Caco-2 (cell line): ENCODE measurements at regions not wholly inside any gene's neighbourhood (a gene's known extent, or its start where the extent isn't known, plus 50 kb on each side); places are given as distances from the start of the nearest gene placed in this dataset.

Source experiments
- BruUV-seq: library from RNA; stranded (reverse); fragments of 400-500 nt; replicated peaks from 2 replicates; lab custom pipeline; 2021; lab: Mats Ljungman, UMichigan
- CTCF ChIA-PET: fragments of 300-600 bp; sonication (Branson Sonifier 250); formaldehyde crosslinking; loops from one replicate; lab custom pipeline; 2022; ENCODE audit warnings: antibody characterized with exemption; lab: Charles Lee
- POLR2A ChIA-PET: fragments of 300-600 bp; sonication (Branson Sonifier 250); formaldehyde crosslinking; loops from one replicate; lab custom pipeline; 2022; ENCODE audit warnings: antibody characterized with exemption; lab: Charles Lee
- DNase-seq, 2 experiments: peaks; one replicate each; pipeline versions ENCODE4 v3.0.0 to v3.0.0-alpha.2; 2020 to 2022
- H3K27me3 ChIP-seq: replicated peaks from 2 replicates; pipeline ENCODE4 v1.6.0; 2011; ENCODE audit warnings: low read length; ENCODE audit not compliant: control insufficient read depth, insufficient read depth
- H3K36me3 ChIP-seq: 2 replicates; pipeline ENCODE4 v1.5.1; 2011; ENCODE audit warnings: low read length; ENCODE audit not compliant: control insufficient read depth, insufficient read depth
- H3K4me1 ChIP-seq: fragments of 250-450 bp; sonication (Bioruptor Pico); 2 replicates; pipeline ENCODE4 v1.5.1; 2020; ENCODE audit warnings: mild to moderate bottlenecking
- H3K4me3 ChIP-seq: 2 replicates; pipeline ENCODE4 v1.5.1; 2011; ENCODE audit warnings: low read depth, mild to moderate bottlenecking, control low read depth, low read length
- H3K9me3 ChIP-seq: fragments of 250-450 bp; sonication (Bioruptor Pico); 2 replicates; pipeline ENCODE4 v1.5.1; 2020; ENCODE audit warnings: mild to moderate bottlenecking, moderate library complexity
- H3K27ac Mint-ChIP-seq: one replicate; pipeline ENCODE4 v1.8.0; 2022; ENCODE audit warnings: mixed read lengths; ENCODE audit not compliant: unreplicated experiment
- H3K27me3 Mint-ChIP-seq: one replicate; pipeline ENCODE4 v1.8.0; 2022; ENCODE audit warnings: mixed read lengths; ENCODE audit not compliant: insufficient read depth, unreplicated experiment
- H3K36me3 Mint-ChIP-seq: one replicate; pipeline ENCODE4 v1.8.0; 2022; ENCODE audit warnings: mild to moderate bottlenecking, mixed read lengths; ENCODE audit not compliant: insufficient read depth, unreplicated experiment
- H3K4me1 Mint-ChIP-seq: one replicate; pipeline ENCODE4 v1.8.0; 2022; ENCODE audit warnings: low read depth, mixed read lengths; ENCODE audit not compliant: unreplicated experiment
- H3K4me3 Mint-ChIP-seq: one replicate; pipeline ENCODE4 v1.8.0; 2022; ENCODE audit warnings: mild to moderate bottlenecking, moderate library complexity, mixed read lengths; ENCODE audit not compliant: unreplicated experiment
- H3K9me3 Mint-ChIP-seq: one replicate; pipeline ENCODE4 v1.8.0; 2022; ENCODE audit warnings: mixed read lengths; ENCODE audit not compliant: unreplicated experiment
- intact Hi-C: fragments of 100-400 bp; cut with micrococcal nuclease; formaldehyde crosslinking; loops from one replicate; pipeline ENCODE4 v1.10.0; 2022; ENCODE audit not compliant: unreplicated experiment
- TF ChIP-seq, protein P1 (sequence below), 2 experiments: fragments of 200-600 bp in 1 of 2; IDR thresholded peaks; 1 replicate in 1 of 2; 2 replicates in 1 of 2; pipeline versions ENCODE4 v1.5.1 to v1.8.0; 2011 to 2022; ENCODE audit warnings: antibody characterized with exemption in 1 of 2, control low read depth in 1 of 2, inconsistent platforms in 1 of 2, low read depth in 1 of 2, low read length in 1 of 2, mild to moderate bottlenecking in 1 of 2, moderate library complexity in 1 of 2; ENCODE audit not compliant: insufficient read depth in 1 of 2, severe bottlenecking in 1 of 2, unreplicated experiment in 1 of 2

DNA sequence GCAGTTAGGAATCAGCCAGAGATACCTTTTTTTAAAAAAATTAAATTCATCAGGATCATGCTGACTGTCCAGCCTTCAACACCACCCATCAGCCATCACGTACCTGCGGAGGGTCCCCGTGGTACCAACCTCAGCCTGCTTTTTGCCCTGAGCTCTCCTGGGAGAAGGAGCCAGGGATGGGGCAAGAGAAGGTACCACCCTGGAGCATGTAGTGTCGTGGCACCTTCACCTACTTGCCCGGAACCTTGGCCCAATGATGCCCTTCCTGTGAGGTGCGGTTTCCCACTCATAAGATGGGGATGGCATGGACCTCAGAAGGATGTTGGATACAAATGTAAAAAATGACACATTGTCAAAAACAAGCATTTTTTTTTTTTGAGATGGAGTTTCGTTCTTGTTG is 88.4 kb upstream of the C1orf174 start:
- H3K36me3 ChIP-seq, result no peaks in the 10 kb centered on the region

GRCh38 chr1:3989465-3989864 is 89.4 kb upstream of the C1orf174 start:
- no peak for DNase-seq
- Mint-ChIP-seq H3K27me3 (peaks cover 4% of the 10 kb centered on the region), H3K36me3 (peaks cover 6% of the 10 kb centered on the region), H3K27ac (no peak overlapping the region), H3K4me1 (no peaks in the 10 kb centered on the region), H3K9me3 (no peaks in the 10 kb centered on the region), H3K4me3 (no peak overlapping the region)
- H3K27me3 ChIP-seq, result no peaks in the 10 kb centered on the region
- H3K4me1 ChIP-seq, result no peaks in the 10 kb centered on the region
- ChIA-PET POLR2A (no interaction called here), CTCF (no interaction called here)
- H3K9me3 ChIP-seq, result no peaks in the 10 kb centered on the region
- H3K4me3 ChIP-seq, result no peak overlapping the region
- BruUV-seq, result no TSS peak
- no peaks in the 10 kb centered on the region for H3K36me3 ChIP-seq
- TF ChIP-seq, protein P1, sequence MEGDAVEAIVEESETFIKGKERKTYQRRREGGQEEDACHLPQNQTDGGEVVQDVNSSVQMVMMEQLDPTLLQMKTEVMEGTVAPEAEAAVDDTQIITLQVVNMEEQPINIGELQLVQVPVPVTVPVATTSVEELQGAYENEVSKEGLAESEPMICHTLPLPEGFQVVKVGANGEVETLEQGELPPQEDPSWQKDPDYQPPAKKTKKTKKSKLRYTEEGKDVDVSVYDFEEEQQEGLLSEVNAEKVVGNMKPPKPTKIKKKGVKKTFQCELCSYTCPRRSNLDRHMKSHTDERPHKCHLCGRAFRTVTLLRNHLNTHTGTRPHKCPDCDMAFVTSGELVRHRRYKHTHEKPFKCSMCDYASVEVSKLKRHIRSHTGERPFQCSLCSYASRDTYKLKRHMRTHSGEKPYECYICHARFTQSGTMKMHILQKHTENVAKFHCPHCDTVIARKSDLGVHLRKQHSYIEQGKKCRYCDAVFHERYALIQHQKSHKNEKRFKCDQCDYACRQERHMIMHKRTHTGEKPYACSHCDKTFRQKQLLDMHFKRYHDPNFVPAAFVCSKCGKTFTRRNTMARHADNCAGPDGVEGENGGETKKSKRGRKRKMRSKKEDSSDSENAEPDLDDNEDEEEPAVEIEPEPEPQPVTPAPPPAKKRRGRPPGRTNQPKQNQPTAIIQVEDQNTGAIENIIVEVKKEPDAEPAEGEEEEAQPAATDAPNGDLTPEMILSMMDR (IDR thresholded peaks at IDR 0.05; ENCODE audit: insufficient read depth in 1 of 2, low read depth in 1 of 2, low read length in 1 of 2, severe bottlenecking in 1 of 2, unreplicated experiment in 1 of 2), result no peak
- intact Hi-C loops, result no loop called here

More for the DNA sequence above, 88.4 kb upstream of the C1orf174 start:
- Histone ChIP-seq H3K4me3 (no peak overlapping the region), H3K9me3 (no peaks in the 10 kb centered on the region), H3K27me3 (no peaks in the 10 kb centered on the region), H3K4me1 (no peaks in the 10 kb centered on the region)
- peaks cover 4% of the 10 kb centered on the region for H3K27me3 Mint-ChIP-seq
- POLR2A ChIA-PET, result no interaction called here
- no peak overlapping the region for H3K4me3 Mint-ChIP-seq
- H3K4me1 Mint-ChIP-seq, result no peaks in the 10 kb centered on the region
- H3K36me3 Mint-ChIP-seq, result peaks cover 6% of the 10 kb centered on the region
- no peak for DNase-seq
- H3K9me3 Mint-ChIP-seq, result no peaks in the 10 kb centered on the region
- CTCF ChIA-PET, result interaction anchor here (0.6 kb wide), 1 partner anchor 89 kb away, joined by 6 read pairs; the partner anchor contains the start of gene C1orf174
- TF ChIP-seq, protein P1 (IDR thresholded peaks at IDR 0.05; ENCODE audit: insufficient read depth in 1 of 2, low read depth in 1 of 2, low read length in 1 of 2, severe bottlenecking in 1 of 2, unreplicated experiment in 1 of 2), result no peak
- intact Hi-C loops, result no loop called here
- no peak overlapping the region for H3K27ac Mint-ChIP-seq
- no TSS peak for BruUV-seq

DNA sequence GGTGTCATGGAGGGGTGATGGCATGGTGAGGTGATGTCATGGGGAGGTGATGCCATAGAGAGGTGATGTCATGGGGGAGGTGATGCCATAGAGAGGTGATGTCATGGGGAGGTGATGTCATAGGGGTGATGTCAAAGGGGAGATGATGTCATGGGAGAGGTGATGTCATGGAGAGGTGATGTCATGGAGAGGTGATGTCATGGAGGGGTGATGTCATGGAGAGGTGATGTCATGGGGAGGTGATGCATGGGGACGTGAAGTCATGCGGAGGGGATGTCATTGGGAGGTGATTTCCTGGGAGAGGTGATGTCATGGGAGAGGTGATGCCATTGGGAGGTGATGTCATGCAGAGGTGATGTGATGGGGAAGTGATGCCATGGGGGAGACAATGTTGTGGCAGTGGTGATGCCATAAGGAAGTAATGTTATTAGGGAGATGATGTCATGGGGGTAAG is 92.1 kb upstream of the C1orf174 start:
- H3K4me1 Mint-ChIP-seq, result no peaks in the 10 kb centered on the region
- BruUV-seq, result no TSS peak
- Histone ChIP-seq H3K27me3 (no peaks in the 10 kb centered on the region), H3K36me3 (no peaks in the 10 kb centered on the region), H3K9me3 (no peaks in the 10 kb centered on the region), H3K4me3 (no peak overlapping the region), H3K4me1 (no peaks in the 10 kb centered on the region)
- TF ChIP-seq, protein P1 (IDR thresholded peaks at IDR 0.05; ENCODE audit: insufficient read depth in 1 of 2, low read depth in 1 of 2, low read length in 1 of 2, severe bottlenecking in 1 of 2, unreplicated experiment in 1 of 2), result no peak
- ChIA-PET POLR2A (no interaction called here), CTCF (no interaction called here)
- intact Hi-C loops, result no loop called here
- H3K9me3 Mint-ChIP-seq, result no peaks in the 10 kb centered on the region
- no peak overlapping the region for H3K27ac Mint-ChIP-seq
- no peak for DNase-seq
- H3K27me3 Mint-ChIP-seq, result peaks cover 7% of the 10 kb centered on the region
- no peak overlapping the region for H3K4me3 Mint-ChIP-seq
- H3K36me3 Mint-ChIP-seq, result peaks cover 6% of the 10 kb centered on the region
